PC-3 (cell line): ENCODE measurements at regions not wholly inside any gene's neighbourhood (a gene's known extent, or its start where the extent isn't known, plus 50 kb on each side); places are given as distances from the start of the nearest gene placed in this dataset.

ENCODE experiments used
- ATAC-seq: fragments of 200-7000 bp; cut with Tn5 transposase; 2 replicates; pipeline ENCODE4 v1.9.1; 2020; ENCODE audit warnings: mild to moderate bottlenecking, moderate library complexity
- BruUV-seq: library from RNA; stranded (reverse); fragments of 400-500 nt; replicated peaks from 2 replicates; lab custom pipeline; 2021; lab: Mats Ljungman, UMichigan
- CTCF ChIA-PET: fragments of 300-600 bp; sonication (Branson Sonifier 250); formaldehyde crosslinking; loops from one replicate; lab custom pipeline; 2022; ENCODE audit warnings: antibody characterized with exemption; lab: Charles Lee
- POLR2A ChIA-PET: fragments of 300-600 bp; sonication (Branson Sonifier 250); formaldehyde crosslinking; loops from one replicate; lab custom pipeline; 2022; ENCODE audit warnings: antibody characterized with exemption; ENCODE audit not compliant: unreplicated experiment; lab: Charles Lee
- DNase-seq: peaks from one replicate; pipeline ENCODE4 v3.0.0-alpha.2; 2015
- H2AFZ ChIP-seq: fragments of 300-600 bp; sonication (generic); 2 replicates; pipeline ENCODE4 v1.6.0; 2016; ENCODE audit warnings: antibody characterized with exemption, low read length
- H3F3A ChIP-seq: fragments of 300-600 bp; sonication (generic); one replicate; pipeline ENCODE4 v1.6.0; 2017; ENCODE audit warnings: antibody characterized with exemption, low read length, control low read depth, mild to moderate bottlenecking; ENCODE audit not compliant: unreplicated experiment
- H3K27ac ChIP-seq: fragments of 300-600 bp; sonication (generic); 2 replicates; pipeline ENCODE4 v1.5.1; 2016; ENCODE audit warnings: mild to moderate bottlenecking, low read length
- H3K27me3 ChIP-seq: fragments of 300-600 bp; sonication (generic); 2 replicates; pipeline ENCODE4 v1.6.1; 2016; ENCODE audit warnings: low read length, mixed read lengths
- H3K36me3 ChIP-seq: fragments of 300-600 bp; sonication (generic); 2 replicates; pipeline ENCODE4 v1.6.1; 2016; ENCODE audit warnings: low read depth, mixed run types, low read length, mixed read lengths
- H3K4me1 ChIP-seq: fragments of 300-600 bp; sonication (generic); 2 replicates; pipeline ENCODE4 v1.5.1; 2016; ENCODE audit warnings: low read length; ENCODE audit not compliant: insufficient read depth
- H3K4me2 ChIP-seq: fragments of 300-600 bp; sonication (generic); 2 replicates; pipeline ENCODE4 v1.6.0; 2016; ENCODE audit warnings: low read length
- H3K4me3 ChIP-seq: fragments of 300-600 bp; sonication (generic); 2 replicates; pipeline ENCODE4 v1.5.1; 2016; ENCODE audit warnings: mild to moderate bottlenecking, low read length, mixed read lengths
- H3K79me2 ChIP-seq: fragments of 300-600 bp; sonication (generic); 2 replicates; pipeline ENCODE4 v1.6.1; 2017; ENCODE audit warnings: low read length, mixed read lengths
- H3K9ac ChIP-seq: fragments of 300-600 bp; sonication (generic); 2 replicates; pipeline ENCODE4 v1.6.0; 2016; ENCODE audit warnings: mild to moderate bottlenecking, low read length
- H3K9me2 ChIP-seq: fragments of 300-600 bp; sonication (generic); replicated peaks from 2 replicates; pipeline ENCODE4 v1.6.1; 2016; ENCODE audit warnings: mixed run types, low read length, mixed read lengths
- H3K9me3 ChIP-seq: fragments of 300-600 bp; sonication (generic); 2 replicates; pipeline ENCODE4 v1.6.1; 2016; ENCODE audit warnings: low read length, mixed read lengths
- H4K20me1 ChIP-seq: fragments of 300-600 bp; sonication (generic); 2 replicates; pipeline ENCODE4 v1.6.1; 2016; ENCODE audit warnings: low read length, mixed read lengths
- EZH2 ChIP-seq: fragments of 300-600 bp; sonication (generic); IDR thresholded peaks from one replicate; pipeline ENCODE4 v1.6.1; 2017; ENCODE audit warnings: antibody characterized with exemption, mild to moderate bottlenecking, low read length; ENCODE audit not compliant: unreplicated experiment
- EZH2phosphoT487 ChIP-seq: fragments of 300-600 bp; sonication (generic); IDR thresholded peaks from 2 replicates; pipeline ENCODE4 v1.6.1; 2018; ENCODE audit warnings: mild to moderate bottlenecking, antibody characterized with exemption, low read length, borderline replicate concordance
- intact Hi-C: fragments of 100-400 bp; cut with micrococcal nuclease; formaldehyde crosslinking; loops from 2 replicates; pipeline ENCODE4 v1.9.0; 2023
- TF ChIP-seq, protein P1 (sequence below): fragments of 300-600 bp; sonication (generic); conservative IDR thresholded peaks from 2 replicates; pipeline ENCODE4 v1.5.1; 2017; ENCODE audit warnings: antibody characterized with exemption, low read depth, mild to moderate bottlenecking, low read length

DNA sequence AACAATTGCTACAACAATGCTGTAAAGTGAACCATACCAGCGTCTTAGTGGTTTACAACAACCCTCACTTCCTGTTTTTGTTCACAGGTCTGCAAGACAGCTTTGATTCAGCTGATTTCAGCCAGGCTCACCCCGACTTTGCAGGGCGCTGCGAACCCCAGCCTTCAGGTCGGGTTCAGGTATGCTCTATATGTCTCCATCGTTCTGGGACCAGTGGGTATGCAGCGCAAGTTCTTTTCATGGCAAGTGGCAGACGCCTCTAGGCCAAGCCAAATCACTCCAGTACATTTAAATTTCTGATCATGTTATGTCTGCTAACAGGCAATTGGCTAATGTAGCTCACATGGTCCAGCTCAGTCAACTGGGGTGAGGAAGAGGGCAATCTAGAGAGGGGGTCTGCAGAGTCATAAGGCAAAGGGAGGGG lies 52.4 kb upstream of the RGMA start:
- intact Hi-C loops: no loop called here
- Histone ChIP-seq H3K9ac (no peak overlapping the region), H3K4me1 (no peaks in the 10 kb centered on the region), H3K9me2 (no peaks in the 10 kb centered on the region), H2AFZ (no peak overlapping the region), H3K27ac (no peak overlapping the region), H3K4me2 (no peak overlapping the region), H3F3A (no peaks in the 10 kb centered on the region), H4K20me1 (no peaks in the 10 kb centered on the region), H3K36me3 (no peaks in the 10 kb centered on the region), H3K79me2 (no peaks in the 10 kb centered on the region), H3K4me3 (no peak overlapping the region), H3K27me3 (peaks cover 72% of the 10 kb centered on the region), H3K9me3 (no peaks in the 10 kb centered on the region)
- CTCF ChIA-PET: no interaction called here
- DNase-seq (no peak), ATAC-seq (no peak)
- POLR2A ChIA-PET: no interaction called here
- TF ChIP-seq, protein P1, sequence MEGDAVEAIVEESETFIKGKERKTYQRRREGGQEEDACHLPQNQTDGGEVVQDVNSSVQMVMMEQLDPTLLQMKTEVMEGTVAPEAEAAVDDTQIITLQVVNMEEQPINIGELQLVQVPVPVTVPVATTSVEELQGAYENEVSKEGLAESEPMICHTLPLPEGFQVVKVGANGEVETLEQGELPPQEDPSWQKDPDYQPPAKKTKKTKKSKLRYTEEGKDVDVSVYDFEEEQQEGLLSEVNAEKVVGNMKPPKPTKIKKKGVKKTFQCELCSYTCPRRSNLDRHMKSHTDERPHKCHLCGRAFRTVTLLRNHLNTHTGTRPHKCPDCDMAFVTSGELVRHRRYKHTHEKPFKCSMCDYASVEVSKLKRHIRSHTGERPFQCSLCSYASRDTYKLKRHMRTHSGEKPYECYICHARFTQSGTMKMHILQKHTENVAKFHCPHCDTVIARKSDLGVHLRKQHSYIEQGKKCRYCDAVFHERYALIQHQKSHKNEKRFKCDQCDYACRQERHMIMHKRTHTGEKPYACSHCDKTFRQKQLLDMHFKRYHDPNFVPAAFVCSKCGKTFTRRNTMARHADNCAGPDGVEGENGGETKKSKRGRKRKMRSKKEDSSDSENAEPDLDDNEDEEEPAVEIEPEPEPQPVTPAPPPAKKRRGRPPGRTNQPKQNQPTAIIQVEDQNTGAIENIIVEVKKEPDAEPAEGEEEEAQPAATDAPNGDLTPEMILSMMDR: no peak
- no peak for TF ChIP-seq EZH2
- TF ChIP-seq EZH2phosphoT487: no peak
- no TSS peak for BruUV-seq

- no peaks in the 10 kb centered on the region for H3F3A ChIP-seq
- H3K9ac ChIP-seq: no peak overlapping the region
- ATAC-seq (no peak), DNase-seq (no peak)
- no TSS peak for BruUV-seq
- CTCF ChIA-PET: no interaction called here
- no peaks in the 10 kb centered on the region for H3K9me3 ChIP-seq
- no peaks in the 10 kb centered on the region for H3K4me1 ChIP-seq
- H4K20me1 ChIP-seq: no peaks in the 10 kb centered on the region
- no peak overlapping the region for H3K4me2 ChIP-seq
- intact Hi-C loops: no loop called here
- no peak overlapping the region for H3K4me3 ChIP-seq
- H3K9me2 ChIP-seq: no peaks in the 10 kb centered on the region
- no peaks in the 10 kb centered on the region for H3K79me2 ChIP-seq
- POLR2A ChIA-PET: no interaction called here
- no peak for TF ChIP-seq EZH2phosphoT487
- no peak for TF ChIP-seq EZH2
- TF ChIP-seq, protein P1: no peak
- no peaks in the 10 kb centered on the region for H3K36me3 ChIP-seq
- H3K27ac ChIP-seq: no peak overlapping the region
- no peak overlapping the region for H2AFZ ChIP-seq
- peaks cover 68% of the 10 kb centered on the region for H3K27me3 ChIP-seq
These were observed 50.4 kb upstream of the RGMA start for GRCh38 chr15:93139436-93139835.

- H4K20me1 ChIP-seq: no peaks in the 10 kb centered on the region
- no TSS peak for BruUV-seq
- H3K79me2 ChIP-seq: no peaks in the 10 kb centered on the region
- H2AFZ ChIP-seq: no peak overlapping the region
- H3F3A ChIP-seq: no peaks in the 10 kb centered on the region
- H3K4me2 ChIP-seq: no peak overlapping the region
- DNase-seq: no peak
- H3K9me2 ChIP-seq: no peaks in the 10 kb centered on the region
- TF ChIP-seq EZH2phosphoT487 (no peak), EZH2 (no peak)
- TF ChIP-seq, protein P1: no peak
- POLR2A ChIA-PET: no interaction called here
- H3K4me3 ChIP-seq: no peak overlapping the region
- no peaks in the 10 kb centered on the region for H3K36me3 ChIP-seq
- H3K27ac ChIP-seq: no peak overlapping the region
- no peaks in the 10 kb centered on the region for H3K4me1 ChIP-seq
- intact Hi-C loops: no loop called here
- CTCF ChIA-PET: no interaction called here
- no peak for ATAC-seq
- peaks cover 68% of the 10 kb centered on the region for H3K27me3 ChIP-seq
- H3K9me3 ChIP-seq: no peaks in the 10 kb centered on the region
- no peak overlapping the region for H3K9ac ChIP-seq
These were observed 49.8 kb upstream of the RGMA start for GRCh38 chr15:93138681-93139250.
